ENCODE measurements at regions not wholly inside any gene's neighbourhood (a gene's known extent, or its start where the extent isn't known, plus 50 kb on each side); places are given as distances from the start of the nearest gene placed in this dataset.

GRCh38 chr12:30818562-30818961 lies 63.8 kb upstream of the CAPRIN2 start:
- DNase-seq (no peak), ATAC-seq (no peak)
- Histone ChIP-seq H3K27me3 (ENCODE audit: insufficient read depth in 3 of 3, low read length in 2 of 3) (peaks cover 0 to 5% (median 2%) of the 10 kb centered on the region in 3 donors), H3K27ac (no peak overlapping the region), H3K4me3 (no peak overlapping the region), H3K36me3 (ENCODE audit: insufficient read depth in 1 of 2, low read depth in 1 of 2) (no peaks in the 10 kb centered on the region), H3K4me1 (peaks cover 4% of the 10 kb centered on the region), H3K9me3 (no peaks in the 10 kb centered on the region)
- intact Hi-C loops (cut with DNase I) = loop anchor here in 1 of 2 donors (10.0 kb wide), 1 partner anchor 784 kb away; no protein-coding TSS in a partner anchor
- TF ChIP-seq CTCF (IDR thresholded peaks at IDR 0.05) = no peak
- WGBS, 3 donors = 90 to 100% (median 96%) methylated on average over 1 of the region's 1 CpG

GRCh38 chr12:30816742-30817465 lies 62.2 kb upstream of the CAPRIN2 start:
- H3K4me3 ChIP-seq = no peak overlapping the region
- intact Hi-C loops (cut with DNase I) = loop anchor here in 1 of 2 donors (10.0 kb wide), 1 partner anchor 782 kb away; no protein-coding TSS in a partner anchor
- no peak for TF ChIP-seq CTCF (IDR thresholded peaks at IDR 0.05)
- H3K36me3 ChIP-seq (ENCODE audit: insufficient read depth in 1 of 2, low read depth in 1 of 2) = no peaks in the 10 kb centered on the region
- 70 to 78% (median 71%) methylated on average over 6 of the region's 6 CpGs for WGBS, 3 donors
- no peak for ATAC-seq
- no peaks in the 10 kb centered on the region for H3K9me3 ChIP-seq
- no peaks in the 10 kb centered on the region for H3K4me1 ChIP-seq
- H3K27me3 ChIP-seq (ENCODE audit: insufficient read depth in 3 of 3, low read length in 2 of 3) = peaks cover 0 to 5% (median 2%) of the 10 kb centered on the region in 3 donors
- no peak overlapping the region for H3K27ac ChIP-seq
- DNase-seq = no peak

GRCh38 chr12:30814295-30814655 lies 59.5 kb upstream of the CAPRIN2 start:
- H3K27ac ChIP-seq = no peak overlapping the region
- TF ChIP-seq CTCF (IDR thresholded peaks at IDR 0.05) = no peak
- H3K36me3 ChIP-seq (ENCODE audit: insufficient read depth in 1 of 2, low read depth in 1 of 2) = no peaks in the 10 kb centered on the region
- ATAC-seq = no peak
- no peaks in the 10 kb centered on the region for H3K9me3 ChIP-seq
- no peaks in the 10 kb centered on the region for H3K27me3 ChIP-seq (ENCODE audit: insufficient read depth in 3 of 3, low read length in 2 of 3)
- DNase-seq = no peak
- intact Hi-C loops (cut with DNase I) = loop anchor here in 1 of 2 donors (10.0 kb wide), 1 partner anchor 779 kb away; no protein-coding TSS in a partner anchor
- H3K4me1 ChIP-seq = no peaks in the 10 kb centered on the region
- no peak overlapping the region for H3K4me3 ChIP-seq

- Histone ChIP-seq H3K4me3 (no peak overlapping the region), H3K36me3 (ENCODE audit: insufficient read depth in 1 of 2, low read depth in 1 of 2) (no peaks in the 10 kb centered on the region), H3K4me1 (no peaks in the 10 kb centered on the region), H3K27me3 (ENCODE audit: insufficient read depth in 3 of 3, low read length in 2 of 3) (no peaks in the 10 kb centered on the region), H3K27ac (no peak overlapping the region), H3K9me3 (no peaks in the 10 kb centered on the region)
- no peak for TF ChIP-seq CTCF (IDR thresholded peaks at IDR 0.05)
- ATAC-seq = no peak
- DNase-seq = no peak
- WGBS, 3 donors = 45 to 51% (median 48%) methylated on average over 3 of the region's 3 CpGs
- intact Hi-C loops (cut with DNase I) = loop anchor here in 1 of 2 donors (10.0 kb wide), 1 partner anchor 779 kb away; no protein-coding TSS in a partner anchor
These were observed 59.0 kb upstream of the CAPRIN2 start for GRCh38 chr12:30813525-30814294.

Data from psoas muscle (tissue), 7 donors.